SK-N-MC (cell line): ENCODE measurements at regions not wholly inside any gene's neighbourhood (a gene's known extent, or its start where the extent isn't known, plus 50 kb on each side); places are given as distances from the start of the nearest gene placed in this dataset.
"Not testable (repeated sequence)": the region's sequence is repeated elsewhere in the genome, so short reads cannot be mapped to it uniquely, and the experiment has no call there.

Source experiments
- DNase-seq: peaks from one replicate; pipeline ENCODE4 v3.0.0-alpha.2; 2011; ENCODE audit warnings: low read depth, low spot score
- H3K27ac ChIP-seq: fragments of 200-600 bp; sonication (generic); 2 replicates; pipeline ENCODE4 v1.5.1; 2016; ENCODE audit warnings: mixed run types
- H3K36me3 ChIP-seq: fragments of 200-600 bp; sonication (generic); 2 replicates; pipeline ENCODE4 v1.6.1; 2017; ENCODE audit warnings: antibody characterized with exemption, low read length, mixed read lengths; ENCODE audit not compliant: insufficient read depth
- H3K4me3 ChIP-seq: fragments of 200-600 bp; sonication (generic); 2 replicates; pipeline ENCODE4 v1.5.1; 2016
- H3K9ac ChIP-seq: fragments of 200-600 bp; sonication (generic); 2 replicates; pipeline ENCODE4 v1.8.0; 2017; ENCODE audit warnings: mixed run types, mixed read lengths; ENCODE audit not compliant: insufficient read length
- H3K9me3 ChIP-seq: fragments of 200-600 bp; sonication (generic); 2 replicates; pipeline ENCODE4 v1.6.1; 2017; ENCODE audit warnings: low read depth, mild to moderate bottlenecking, antibody characterized with exemption, low read length, moderate library complexity, mixed read lengths
- EZH2 ChIP-seq: fragments of 200-600 bp; sonication (generic); IDR thresholded peaks from one replicate; pipeline ENCODE4 v1.6.1; 2017; ENCODE audit warnings: antibody characterized with exemption
- FOXP2 ChIP-seq: optimal IDR thresholded peaks from 2 replicates; pipeline ENCODE3; 2011; ENCODE audit warnings: mild to moderate bottlenecking, moderate library complexity; ENCODE audit not compliant: insufficient read depth; ENCODE audit errors: extremely low read length, control extremely low read depth
- POLR2AphosphoS5 ChIP-seq: IDR thresholded peaks from 2 replicates; pipeline ENCODE4 v1.6.1; 2012; ENCODE audit warnings: mild to moderate bottlenecking, low read depth, low read length, borderline replicate concordance

DNA sequence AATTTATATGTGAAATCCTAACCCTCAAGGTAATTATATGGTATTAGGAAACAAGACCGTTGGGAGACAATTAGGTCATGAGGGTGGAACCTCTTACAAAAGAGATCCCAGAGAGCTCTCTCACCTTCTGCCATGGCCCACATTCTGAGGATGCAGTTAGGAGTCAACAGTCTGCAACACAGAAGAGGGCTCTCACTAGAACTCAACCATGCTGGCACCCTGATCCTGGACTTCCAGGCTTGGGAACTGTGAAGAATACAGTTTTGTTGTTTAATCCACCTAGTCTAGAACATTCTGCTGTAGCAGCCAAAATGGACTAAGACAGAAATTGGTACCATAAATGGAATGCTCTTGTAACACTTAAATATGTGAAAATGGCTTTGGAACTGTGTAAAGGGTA is 278.8 kb upstream of the GALNTL6 start:
- no peaks in the 10 kb centered on the region for H3K36me3 ChIP-seq
- no peaks in the 10 kb centered on the region for H3K9me3 ChIP-seq
- no peak overlapping the region for H3K27ac ChIP-seq
- H3K4me3 ChIP-seq, result no peak overlapping the region
- TF ChIP-seq POLR2AphosphoS5, result no peak
- TF ChIP-seq EZH2, result no peak
- no peak for TF ChIP-seq FOXP2
- H3K9ac ChIP-seq, result no peak overlapping the region
- DNase-seq, result no peak

DNA sequence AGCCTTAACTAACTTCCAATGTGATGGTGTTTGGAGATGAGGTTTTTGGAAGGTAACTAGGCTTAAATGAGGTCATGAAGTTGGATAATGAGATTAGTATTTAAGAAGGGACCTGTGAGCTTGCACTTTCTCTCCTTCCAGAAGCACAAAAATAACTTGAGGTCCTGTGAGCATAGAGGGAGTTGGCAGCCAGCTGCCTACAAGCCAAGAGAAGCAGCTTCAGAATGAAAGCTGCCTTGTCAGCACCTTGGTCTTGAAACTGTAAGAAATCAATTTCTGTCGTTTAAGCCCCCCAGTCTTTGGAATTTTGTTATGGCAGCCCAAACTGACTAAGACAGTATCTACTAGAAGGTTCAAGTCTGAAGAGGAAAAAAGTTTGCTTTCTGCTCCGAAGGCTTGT is 280.2 kb upstream of the GALNTL6 start:
- no peak for DNase-seq
- Histone ChIP-seq H3K9me3 (no peaks in the 10 kb centered on the region), H3K9ac (no peak overlapping the region), H3K36me3 (no peaks in the 10 kb centered on the region), H3K4me3 (0 out of 2 replicates have a peak overlapping the region, but pooled peaks have one; percentile 20), H3K27ac (peak overlapping the region; percentile 51; the same call in 1 of the 2 replicates)
- TF ChIP-seq EZH2, result no peak
- TF ChIP-seq FOXP2, result no peak
- TF ChIP-seq POLR2AphosphoS5, result no peak

DNA sequence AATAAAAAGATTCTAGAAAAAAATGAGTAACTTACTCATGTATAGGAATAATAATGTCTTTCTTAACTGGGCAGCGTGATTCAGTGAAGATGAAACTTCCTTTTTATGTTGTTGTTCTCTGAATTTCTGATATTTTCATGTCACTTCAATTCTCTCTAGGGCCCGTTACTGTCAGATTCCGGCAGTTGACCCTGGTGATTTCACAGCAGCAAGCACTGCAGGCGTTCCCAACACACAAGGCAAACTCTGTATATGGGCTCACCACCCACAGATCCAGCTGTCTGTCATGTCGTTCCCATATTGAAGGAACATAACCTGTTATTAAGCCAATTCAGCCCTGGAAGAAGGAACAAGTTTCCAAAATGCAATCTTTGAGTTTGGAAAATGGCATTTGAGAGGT is 288.3 kb upstream of the GALNTL6 start:
- Histone ChIP-seq H3K9me3 (no peaks in the 10 kb centered on the region), H3K4me3 (no peak overlapping the region), H3K9ac (no peak overlapping the region), H3K36me3 (no peaks in the 10 kb centered on the region), H3K27ac (no peak overlapping the region)
- TF ChIP-seq FOXP2, result no peak
- no peak for TF ChIP-seq EZH2
- TF ChIP-seq POLR2AphosphoS5, result no peak
- no peak for DNase-seq

DNA sequence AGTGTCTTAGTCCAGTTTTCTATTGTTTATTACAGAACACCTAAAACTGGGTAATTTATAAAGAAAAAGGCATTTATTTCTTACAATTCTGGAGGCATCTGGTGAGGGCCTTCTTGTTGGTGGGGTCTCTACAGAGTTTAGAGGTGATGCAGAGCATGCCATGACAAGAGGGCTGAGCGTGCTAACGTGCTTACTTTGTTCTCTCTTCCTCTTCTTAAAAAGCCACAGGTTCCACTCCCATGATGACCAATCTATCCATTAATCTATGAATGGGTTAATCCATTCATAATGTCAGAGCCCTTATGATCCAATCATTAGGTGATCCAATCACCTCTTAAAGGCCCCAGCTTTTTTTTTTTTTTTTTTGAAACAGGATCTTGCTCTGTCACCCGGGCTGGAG is 291.5 kb upstream of the GALNTL6 start:
- no peak for DNase-seq
- no peaks in the 10 kb centered on the region for H3K36me3 ChIP-seq
- no peak overlapping the region for H3K27ac ChIP-seq
- no peaks in the 10 kb centered on the region for H3K9me3 ChIP-seq
- no peak overlapping the region for H3K9ac ChIP-seq
- TF ChIP-seq EZH2, result no peak
- no peak for TF ChIP-seq POLR2AphosphoS5
- no peak for TF ChIP-seq FOXP2
- H3K4me3 ChIP-seq, result no peak overlapping the region

DNA sequence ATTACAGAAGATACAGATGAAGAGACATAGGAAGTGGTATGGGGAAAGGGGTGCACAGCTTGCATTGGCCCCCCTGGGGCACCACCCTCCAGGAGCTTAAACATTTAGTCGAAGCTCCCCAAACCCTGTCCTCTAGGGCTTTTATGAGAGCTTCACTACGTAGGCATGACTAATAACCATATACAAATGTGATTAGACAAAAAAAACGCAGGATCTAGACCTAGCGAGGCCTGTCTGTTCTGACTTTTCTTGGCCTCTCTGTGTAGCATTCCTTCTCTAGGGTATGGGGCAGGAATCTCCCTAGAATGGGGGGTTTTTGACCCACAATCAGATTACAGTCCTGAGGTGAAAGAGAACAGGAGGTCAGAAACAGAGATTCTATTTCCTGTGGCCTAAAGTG is 293.7 kb upstream of the GALNTL6 start:
- no peak for TF ChIP-seq FOXP2
- TF ChIP-seq EZH2, result no peak
- TF ChIP-seq POLR2AphosphoS5, result no peak
- H3K36me3 ChIP-seq, result no peaks in the 10 kb centered on the region
- H3K9ac ChIP-seq, result no peak overlapping the region
- no peaks in the 10 kb centered on the region for H3K9me3 ChIP-seq
- H3K27ac ChIP-seq, result no peak overlapping the region
- DNase-seq, result no peak
- no peak overlapping the region for H3K4me3 ChIP-seq

DNA sequence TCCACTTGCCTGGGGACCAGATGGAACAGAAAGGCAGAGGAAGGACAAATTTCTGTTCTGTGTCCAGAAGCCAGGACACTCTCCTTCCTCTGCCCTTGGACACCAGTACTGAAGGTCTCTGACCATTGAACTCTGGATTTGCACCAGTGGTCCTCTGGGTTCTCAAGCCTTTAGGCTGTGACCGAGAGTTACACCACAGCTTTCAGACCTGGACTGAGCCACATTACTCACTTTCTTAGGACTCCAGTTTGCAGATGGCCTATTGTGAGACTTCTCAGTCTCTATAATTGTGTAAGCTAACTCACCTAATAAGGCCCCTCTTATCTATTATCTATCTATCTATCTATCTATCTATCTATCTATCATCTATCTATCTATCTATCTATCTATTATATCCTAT is 295.3 kb upstream of the GALNTL6 start:
- no peaks in the 10 kb centered on the region for H3K36me3 ChIP-seq
- DNase-seq, result no peak
- H3K4me3 ChIP-seq, result no peak overlapping the region
- TF ChIP-seq POLR2AphosphoS5 (no peak), FOXP2 (no peak), EZH2 (no peak)
- no peak overlapping the region for H3K27ac ChIP-seq
- no peak overlapping the region for H3K9ac ChIP-seq
- H3K9me3 ChIP-seq, result no peaks in the 10 kb centered on the region

DNA sequence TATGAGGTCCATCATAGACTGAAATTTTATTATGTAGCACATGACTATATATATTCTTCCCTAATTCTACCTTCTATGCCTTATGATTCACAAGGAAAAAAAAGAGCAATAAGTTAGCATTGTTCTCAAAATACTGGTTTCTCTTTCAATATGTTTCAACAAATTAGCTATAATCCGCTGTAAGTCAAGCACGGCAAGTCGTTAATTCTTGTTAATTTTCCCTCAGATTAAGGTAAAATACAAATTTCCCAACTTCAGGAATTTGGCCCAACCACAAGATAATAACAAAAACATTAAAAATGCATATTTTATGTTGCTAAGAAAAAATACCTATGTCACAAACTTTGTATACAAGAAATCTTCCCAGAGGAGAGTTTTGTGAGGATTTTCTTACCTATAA is 296.5 kb upstream of the GALNTL6 start:
- Histone ChIP-seq H3K27ac (no peak overlapping the region), H3K4me3 (no peak overlapping the region), H3K36me3 (no peaks in the 10 kb centered on the region), H3K9me3 (no peaks in the 10 kb centered on the region), H3K9ac (no peak overlapping the region)
- TF ChIP-seq POLR2AphosphoS5 (no peak), EZH2 (no peak), FOXP2 (no peak)
- no peak for DNase-seq

DNA sequence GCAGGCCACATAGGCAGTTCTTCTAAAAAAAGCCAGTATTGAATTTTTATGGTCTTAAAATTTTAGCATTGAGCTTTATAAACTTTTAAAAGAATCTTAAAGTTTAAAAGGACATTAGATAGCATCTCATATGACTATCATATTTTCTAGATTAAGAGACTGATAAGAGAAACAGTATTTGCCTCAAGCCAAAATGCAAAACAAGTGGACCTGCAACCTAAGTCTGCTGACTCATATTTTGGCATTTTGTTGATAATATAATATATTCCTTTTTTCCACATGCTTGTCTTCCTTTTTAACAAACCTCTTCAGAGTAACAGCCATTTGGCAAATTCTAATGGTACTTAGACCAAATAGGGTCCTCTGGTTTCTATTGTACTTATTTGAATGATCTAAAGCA is 328.5 kb upstream of the GALNTL6 start:
- H3K36me3 ChIP-seq, result no peaks in the 10 kb centered on the region
- H3K9ac ChIP-seq, result no peak overlapping the region
- DNase-seq, result no peak
- H3K27ac ChIP-seq, result no peak overlapping the region; the same call in 1 of the 2 replicates
- no peak overlapping the region for H3K4me3 ChIP-seq
- TF ChIP-seq POLR2AphosphoS5 (no peak), EZH2 (no peak), FOXP2 (no peak)
- no peaks in the 10 kb centered on the region for H3K9me3 ChIP-seq

DNA sequence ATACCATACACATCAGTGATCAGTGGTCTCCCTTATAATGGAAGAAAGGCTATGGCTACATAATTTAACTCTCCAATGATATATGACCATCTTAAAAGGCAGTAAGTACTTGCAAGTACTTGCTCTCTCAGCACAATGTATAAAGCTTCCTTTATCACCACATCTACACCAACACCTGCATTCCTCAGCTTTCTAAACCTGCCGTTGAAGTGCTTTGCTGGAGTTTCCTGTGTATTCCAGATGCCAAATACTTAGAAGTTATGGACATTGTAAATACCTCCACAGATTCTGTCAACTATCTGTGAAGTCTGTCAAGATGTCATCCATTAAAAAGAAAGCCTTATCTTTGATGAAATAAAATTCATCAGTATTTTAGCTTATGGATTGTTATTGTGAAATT is 335.0 kb upstream of the GALNTL6 start:
- Histone ChIP-seq H3K36me3 (no peaks in the 10 kb centered on the region), H3K27ac (no peak overlapping the region), H3K9me3 (no peaks in the 10 kb centered on the region), H3K9ac (no peak overlapping the region), H3K4me3 (no peak overlapping the region)
- TF ChIP-seq FOXP2 (no peak), EZH2 (no peak), POLR2AphosphoS5 (no peak)
- DNase-seq, result no peak

DNA sequence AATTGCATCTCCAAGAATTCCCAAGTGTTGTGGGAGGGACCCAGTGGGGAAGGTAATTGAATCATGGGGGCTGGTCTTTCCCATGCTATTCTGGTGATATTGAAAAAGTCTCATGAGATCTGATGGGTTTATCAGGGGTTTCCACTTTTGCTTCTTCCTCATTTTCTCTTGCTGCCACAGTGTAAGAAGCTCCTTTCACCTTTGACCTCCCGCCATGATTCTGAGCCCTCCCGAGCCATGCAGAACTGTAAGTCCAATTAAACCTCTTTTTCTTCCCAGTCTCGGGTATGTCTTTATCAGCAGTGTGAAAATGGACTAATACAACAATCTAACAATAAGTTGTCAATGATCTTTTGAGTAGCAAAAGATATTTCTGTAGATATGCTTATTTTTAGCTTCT is 338.1 kb upstream of the GALNTL6 start:
- not testable (repeated sequence) for DNase-seq, H3K9me3 ChIP-seq

More for the DNA sequence above, 338.1 kb upstream of the GALNTL6 start:
- H3K4me3 ChIP-seq, H3K9ac ChIP-seq, H3K36me3 ChIP-seq, H3K27ac ChIP-seq: not testable (repeated sequence)
